GM23338 (cell line): ENCODE measurements at regions not wholly inside any gene's neighbourhood (a gene's known extent, or its start where the extent isn't known, plus 50 kb on each side); places are given as distances from the start of the nearest gene placed in this dataset.

ENCODE experiments used
- ATAC-seq: fragments of 200-7000 bp; cut with Tn5 transposase; 3 replicates; pipeline ENCODE4 v1.9.1; 2020
- DNase-seq: peaks from one replicate; pipeline ENCODE4 v3.0.0-alpha.2; 2015; ENCODE audit warnings: low spot score
- H2AFZ ChIP-seq: fragments of 200-600 bp; sonication (generic); 2 replicates; pipeline ENCODE4 v1.8.0; 2016; ENCODE audit warnings: antibody characterized with exemption, mild to moderate bottlenecking, moderate library complexity
- H3F3A ChIP-seq: fragments of 200-600 bp; sonication (generic); replicated peaks from 2 replicates; pipeline ENCODE4 v1.8.0; 2017; ENCODE audit warnings: antibody characterized with exemption, mixed run types, low read depth
- H3K27ac ChIP-seq: fragments of 200-600 bp; sonication (generic); 2 replicates; pipeline ENCODE4 v1.6.1; 2016; ENCODE audit warnings: low read depth
- H3K27me3 ChIP-seq: fragments of 200-600 bp; sonication (generic); 2 replicates; pipeline ENCODE4 v1.8.0; 2016; ENCODE audit warnings: mild to moderate bottlenecking, mixed run types, moderate library complexity; ENCODE audit not compliant: insufficient read depth
- H3K36me3 ChIP-seq: fragments of 200-600 bp; sonication (generic); 2 replicates; pipeline ENCODE4 v1.8.0; 2016; ENCODE audit warnings: mild to moderate bottlenecking; ENCODE audit not compliant: insufficient read depth
- H3K4me1 ChIP-seq: fragments of 200-600 bp; sonication (generic); 2 replicates; pipeline ENCODE4 v1.8.0; 2016; ENCODE audit warnings: mild to moderate bottlenecking, moderate library complexity; ENCODE audit not compliant: insufficient read depth
- H3K4me2 ChIP-seq: fragments of 200-600 bp; sonication (generic); 2 replicates; pipeline ENCODE4 v1.7.1; 2017; ENCODE audit warnings: mixed run types
- H3K4me3 ChIP-seq: fragments of 200-600 bp; sonication (generic); 2 replicates; pipeline ENCODE4 v1.6.1; 2016; ENCODE audit warnings: mixed run types
- H3K79me2 ChIP-seq: fragments of 200-600 bp; sonication (generic); replicated peaks from 2 replicates; pipeline ENCODE4 v1.8.0; 2017; ENCODE audit warnings: mild to moderate bottlenecking; ENCODE audit not compliant: insufficient read depth
- H3K9me2 ChIP-seq: fragments of 200-600 bp; sonication (generic); 2 replicates; pipeline ENCODE4 v1.8.0; 2017; ENCODE audit not compliant: insufficient read depth
- H4K20me1 ChIP-seq: fragments of 200-600 bp; sonication (generic); replicated peaks from 2 replicates; pipeline ENCODE4 v1.8.0; 2017; ENCODE audit warnings: mild to moderate bottlenecking; ENCODE audit not compliant: insufficient read depth
- H3K27ac Mint-ChIP-seq: 2 replicates; pipeline ENCODE4 v1.8.0; 2020; ENCODE audit warnings: inconsistent platforms, mild to moderate bottlenecking, moderate library complexity, mixed read lengths
- H3K27me3 Mint-ChIP-seq: 3 replicates; pipeline ENCODE4 v1.8.0; 2022; ENCODE audit warnings: low read depth, mild to moderate bottlenecking, moderate library complexity, mixed read lengths, inconsistent platforms; ENCODE audit not compliant: insufficient read depth, poor library complexity
- H3K36me3 Mint-ChIP-seq: 3 replicates; pipeline ENCODE4 v1.8.0; 2021; ENCODE audit warnings: low read depth, mild to moderate bottlenecking, inconsistent platforms, moderate library complexity, mixed read lengths
- H3K4me1 Mint-ChIP-seq: 3 replicates; pipeline ENCODE4 v1.8.0; 2020; ENCODE audit warnings: mild to moderate bottlenecking, inconsistent platforms, mixed read lengths
- H3K4me3 Mint-ChIP-seq: 3 replicates; pipeline ENCODE4 v1.8.0; 2021; ENCODE audit warnings: moderate library complexity, mild to moderate bottlenecking, inconsistent platforms, mixed read lengths
- H3K9me3 Mint-ChIP-seq: 3 replicates; pipeline ENCODE4 v1.8.0; 2020; ENCODE audit warnings: moderate library complexity, mild to moderate bottlenecking, inconsistent platforms, mixed read lengths
- CREB1 ChIP-seq: fragments of 250-450 bp; sonication (Bioruptor Pico); IDR thresholded peaks from 2 replicates; pipeline ENCODE4 v1.5.0; 2020; ENCODE audit warnings: low read depth, mild to moderate bottlenecking, moderate library complexity
- CTCF ChIP-seq, 2 experiments: fragments of 200-600 bp in 1 of 2; sonication (generic) in 1 of 2; conservative IDR thresholded peaks; 2 replicates each; pipeline versions ENCODE4 v1.5.1 to v1.6.1; 2016 to 2017; ENCODE audit warnings: antibody characterized with exemption in 2 of 2, low read depth in 2 of 2, mild to moderate bottlenecking in 2 of 2, moderate library complexity in 1 of 2
- EZH2 ChIP-seq: fragments of 200-600 bp; sonication (generic); IDR thresholded peaks from one replicate; pipeline ENCODE4 v1.8.0; 2017; ENCODE audit warnings: antibody characterized with exemption, mild to moderate bottlenecking, low read depth; ENCODE audit not compliant: unreplicated experiment
- EZH2phosphoT487 ChIP-seq: fragments of 200-600 bp; sonication (generic); IDR thresholded peaks from one replicate; pipeline ENCODE4 v1.8.1; 2018; ENCODE audit warnings: antibody characterized with exemption; ENCODE audit not compliant: unreplicated experiment
- JUNB ChIP-seq: IDR thresholded peaks from one replicate; pipeline ENCODE4 v1.6.1; 2016; ENCODE audit warnings: antibody characterized with exemption; ENCODE audit not compliant: unreplicated experiment
- NANOG ChIP-seq: IDR thresholded peaks from 2 replicates; pipeline ENCODE4 v1.6.1; 2016; ENCODE audit warnings: antibody characterized with exemption, borderline replicate concordance
- POLR2AphosphoS5 ChIP-seq: IDR thresholded peaks from 2 replicates; pipeline ENCODE4 v1.6.1; 2016; ENCODE audit warnings: antibody characterized with exemption, low read depth
- STAT1 ChIP-seq: IDR thresholded peaks from one replicate; pipeline ENCODE4 v1.6.1; 2016; ENCODE audit warnings: antibody characterized with exemption; ENCODE audit not compliant: unreplicated experiment
- ZNF114 ChIP-seq: fragments of 250-450 bp; sonication (Bioruptor Pico); IDR thresholded peaks from 2 replicates; pipeline ENCODE4 v1.5.0; 2020; ENCODE audit warnings: mild to moderate bottlenecking, moderate library complexity
- ZNF331 ChIP-seq: fragments of 250-450 bp; sonication (Bioruptor Pico); IDR thresholded peaks from 2 replicates; pipeline ENCODE4 v1.5.0; 2020; ENCODE audit warnings: low read depth, mild to moderate bottlenecking, moderate library complexity
- ZNF462 ChIP-seq: fragments of 250-450 bp; sonication (Bioruptor Pico); IDR thresholded peaks from 2 replicates; pipeline ENCODE4 v1.5.0; 2020; ENCODE audit warnings: mild to moderate bottlenecking, moderate library complexity
- TF ChIP-seq, protein P1 (sequence below): IDR thresholded peaks from 2 replicates; pipeline ENCODE4 v1.6.1; 2016; ENCODE audit warnings: antibody characterized with exemption
- TF ChIP-seq, protein P2 (sequence below): IDR thresholded peaks from one replicate; pipeline ENCODE4 v1.6.1; 2018; ENCODE audit warnings: antibody characterized with exemption; ENCODE audit not compliant: unreplicated experiment

DNA sequence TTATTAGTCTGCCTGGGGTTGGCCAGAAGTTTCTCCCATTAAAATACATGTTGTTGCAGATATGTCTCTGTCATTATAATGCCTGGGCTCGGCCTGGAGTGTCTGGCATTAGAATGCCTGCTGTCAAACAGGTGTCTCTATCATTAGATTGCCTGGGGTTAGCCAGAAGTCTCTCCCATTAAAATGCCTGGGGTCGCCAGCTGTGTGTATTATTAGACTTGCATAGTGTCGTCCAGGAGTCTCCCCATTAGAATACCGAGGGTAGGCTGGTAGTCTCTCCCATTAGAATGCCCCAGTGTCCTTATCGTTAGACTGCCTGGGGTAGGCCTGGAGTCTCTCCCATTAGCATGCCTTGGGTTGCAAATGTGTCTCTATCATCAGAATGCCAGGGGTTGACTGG, 2270.8 kb downstream of the TP53TG3F start:
- Mint-ChIP-seq H3K27ac (no peak overlapping the region), H3K9me3 (peaks cover 97% of the 10 kb centered on the region), H3K36me3 (peaks cover 26% of the 10 kb centered on the region), H3K27me3 (peaks cover 1% of the 10 kb centered on the region), H3K4me1 (no peaks in the 10 kb centered on the region), H3K4me3 (no peak overlapping the region)
- Histone ChIP-seq H3K27me3 (no peaks in the 10 kb centered on the region), H3K9me2 (no peaks in the 10 kb centered on the region), H3K36me3 (no peaks in the 10 kb centered on the region; the same call in 1 of the 2 replicates), H3K4me2 (no peak overlapping the region), H3K4me1 (no peaks in the 10 kb centered on the region), H3F3A (no peaks in the 10 kb centered on the region), H3K4me3 (no peak overlapping the region), H3K27ac (no peak overlapping the region), H3K79me2 (no peaks in the 10 kb centered on the region), H4K20me1 (no peaks in the 10 kb centered on the region), H2AFZ (no peak overlapping the region)
- ATAC-seq = no peak
- TF ChIP-seq CREB1 (CRISPR knock-in tag) (no peak), POLR2AphosphoS5 (no peak), JUNB (no peak), ZNF331 (CRISPR knock-in tag) (no peak), CTCF (conservative IDR thresholded peaks at IDR 0.05; ENCODE audit: low read depth in 2 of 2) (no peak), NANOG (no peak), EZH2phosphoT487 (no peak), STAT1 (no peak), ZNF462 (no peak), EZH2 (no peak), ZNF114 (CRISPR knock-in tag) (no peak)
- TF ChIP-seq, protein P1, sequence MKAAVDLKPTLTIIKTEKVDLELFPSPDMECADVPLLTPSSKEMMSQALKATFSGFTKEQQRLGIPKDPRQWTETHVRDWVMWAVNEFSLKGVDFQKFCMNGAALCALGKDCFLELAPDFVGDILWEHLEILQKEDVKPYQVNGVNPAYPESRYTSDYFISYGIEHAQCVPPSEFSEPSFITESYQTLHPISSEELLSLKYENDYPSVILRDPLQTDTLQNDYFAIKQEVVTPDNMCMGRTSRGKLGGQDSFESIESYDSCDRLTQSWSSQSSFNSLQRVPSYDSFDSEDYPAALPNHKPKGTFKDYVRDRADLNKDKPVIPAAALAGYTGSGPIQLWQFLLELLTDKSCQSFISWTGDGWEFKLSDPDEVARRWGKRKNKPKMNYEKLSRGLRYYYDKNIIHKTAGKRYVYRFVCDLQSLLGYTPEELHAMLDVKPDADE = no peak
- TF ChIP-seq, protein P2, sequence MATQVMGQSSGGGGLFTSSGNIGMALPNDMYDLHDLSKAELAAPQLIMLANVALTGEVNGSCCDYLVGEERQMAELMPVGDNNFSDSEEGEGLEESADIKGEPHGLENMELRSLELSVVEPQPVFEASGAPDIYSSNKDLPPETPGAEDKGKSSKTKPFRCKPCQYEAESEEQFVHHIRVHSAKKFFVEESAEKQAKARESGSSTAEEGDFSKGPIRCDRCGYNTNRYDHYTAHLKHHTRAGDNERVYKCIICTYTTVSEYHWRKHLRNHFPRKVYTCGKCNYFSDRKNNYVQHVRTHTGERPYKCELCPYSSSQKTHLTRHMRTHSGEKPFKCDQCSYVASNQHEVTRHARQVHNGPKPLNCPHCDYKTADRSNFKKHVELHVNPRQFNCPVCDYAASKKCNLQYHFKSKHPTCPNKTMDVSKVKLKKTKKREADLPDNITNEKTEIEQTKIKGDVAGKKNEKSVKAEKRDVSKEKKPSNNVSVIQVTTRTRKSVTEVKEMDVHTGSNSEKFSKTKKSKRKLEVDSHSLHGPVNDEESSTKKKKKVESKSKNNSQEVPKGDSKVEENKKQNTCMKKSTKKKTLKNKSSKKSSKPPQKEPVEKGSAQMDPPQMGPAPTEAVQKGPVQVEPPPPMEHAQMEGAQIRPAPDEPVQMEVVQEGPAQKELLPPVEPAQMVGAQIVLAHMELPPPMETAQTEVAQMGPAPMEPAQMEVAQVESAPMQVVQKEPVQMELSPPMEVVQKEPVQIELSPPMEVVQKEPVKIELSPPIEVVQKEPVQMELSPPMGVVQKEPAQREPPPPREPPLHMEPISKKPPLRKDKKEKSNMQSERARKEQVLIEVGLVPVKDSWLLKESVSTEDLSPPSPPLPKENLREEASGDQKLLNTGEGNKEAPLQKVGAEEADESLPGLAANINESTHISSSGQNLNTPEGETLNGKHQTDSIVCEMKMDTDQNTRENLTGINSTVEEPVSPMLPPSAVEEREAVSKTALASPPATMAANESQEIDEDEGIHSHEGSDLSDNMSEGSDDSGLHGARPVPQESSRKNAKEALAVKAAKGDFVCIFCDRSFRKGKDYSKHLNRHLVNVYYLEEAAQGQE = no peak
- no peak for DNase-seq
